SK-N-SH (cell line): ENCODE measurements at regions not wholly inside any gene's neighbourhood (a gene's known extent, or its start where the extent isn't known, plus 50 kb on each side); places are given as distances from the start of the nearest gene placed in this dataset.

Source experiments
- CTCF ChIP-seq: fragments of 200-600 bp; sonication (generic); IDR thresholded peaks from 2 replicates; pipeline ENCODE4 v1.6.1; 2017; ENCODE audit warnings: antibody characterized with exemption, mild to moderate bottlenecking, moderate library complexity
- EP300 ChIP-seq, 2 experiments: IDR thresholded peaks; 2 replicates each; pipeline versions ENCODE4 v1.4.0 to v1.6.1; 2012; ENCODE audit warnings: borderline replicate concordance in 1 of 2, low read depth in 1 of 2, low read length in 1 of 2
- EZH2phosphoT487 ChIP-seq: fragments of 200-600 bp; sonication (generic); IDR thresholded peaks from 2 replicates; pipeline ENCODE4 v1.6.1; 2017; ENCODE audit warnings: low read depth, mixed run types, mild to moderate bottlenecking, antibody characterized with exemption, moderate library complexity, borderline replicate concordance
- FOXM1 ChIP-seq: IDR thresholded peaks from 2 replicates; pipeline ENCODE4 v1.4.0; 2012; ENCODE audit warnings: low read depth, mild to moderate bottlenecking
- GABPA ChIP-seq: IDR thresholded peaks from 2 replicates; pipeline ENCODE4 v1.4.0; 2012; ENCODE audit warnings: low read depth, mild to moderate bottlenecking
- JUND ChIP-seq: IDR thresholded peaks from 2 replicates; pipeline ENCODE4 v1.4.0; 2012
- MXI1 ChIP-seq: IDR thresholded peaks from 2 replicates; pipeline ENCODE4 v1.6.1; 2012; ENCODE audit warnings: mild to moderate bottlenecking, low read depth, low read length, improper control_type of control experiment
- POLR2AphosphoS5 ChIP-seq: IDR thresholded peaks from 2 replicates; pipeline ENCODE4 v1.6.1; 2012; ENCODE audit warnings: low read depth, low read length
- RAD21 ChIP-seq: IDR thresholded peaks from 2 replicates; pipeline ENCODE4 v1.6.1; 2012; ENCODE audit warnings: mild to moderate bottlenecking, low read length
- RCOR1 ChIP-seq: fragments of 150-350 bp; IDR thresholded peaks from 2 replicates; pipeline ENCODE4 v1.6.1; 2017; ENCODE audit warnings: antibody characterized with exemption, low read length
- RXRA ChIP-seq: IDR thresholded peaks from 2 replicates; pipeline ENCODE4 v1.4.0; 2012; ENCODE audit warnings: low read depth, mild to moderate bottlenecking, borderline replicate concordance
- TCF12 ChIP-seq: IDR thresholded peaks from 2 replicates; pipeline ENCODE4 v1.4.0; 2012
- YY1 ChIP-seq: IDR thresholded peaks from 2 replicates; pipeline ENCODE4 v1.4.0; 2012; ENCODE audit warnings: low read depth, mild to moderate bottlenecking
- ZBTB33 ChIP-seq: IDR thresholded peaks from 2 replicates; pipeline ENCODE4 v1.4.0; 2012; ENCODE audit warnings: low read depth, borderline replicate concordance

- TF ChIP-seq EP300 (IDR thresholded peaks at IDR 0.05; ENCODE audit: borderline replicate concordance in 1 of 2, low read depth in 1 of 2, low read length in 1 of 2): no peak
- no peak for TF ChIP-seq CTCF
- TF ChIP-seq RCOR1: no peak
- no peak for TF ChIP-seq YY1
- TF ChIP-seq TCF12: no peak
- TF ChIP-seq POLR2AphosphoS5: no peak
- no peak for TF ChIP-seq EZH2phosphoT487
- no peak for TF ChIP-seq RAD21
- no peak for TF ChIP-seq ZBTB33
- TF ChIP-seq MXI1: no peak
- TF ChIP-seq GABPA: no peak
- no peak for TF ChIP-seq JUND
- no peak for TF ChIP-seq FOXM1
- TF ChIP-seq RXRA: no peak
Observed at GRCh38 chr11:41897991-41898390, 438.5 kb upstream of the LRRC4C start.
